CD14-positive monocyte (primary cell): ENCODE measurements at regions not wholly inside any gene's neighbourhood (a gene's known extent, or its start where the extent isn't known, plus 50 kb on each side); places are given as distances from the start of the nearest gene placed in this dataset.

Experiments used
- DNase-seq, 3 donors: peaks; one replicate each; pipeline ENCODE4 v3.0.0-alpha.2; 2011 to 2022
- H2AFZ ChIP-seq: 2 replicates; pipeline ENCODE4 v1.6.0; 2012; ENCODE audit warnings: mild to moderate bottlenecking, low read depth, low read length, inconsistent platforms; ENCODE audit not compliant: insufficient read depth, poor library complexity, severe bottlenecking
- H3K27ac ChIP-seq, 2 donors: 1 replicate in 1 of 2; 2 replicates in 1 of 2; pipeline ENCODE4 v1.5.1; 2012 to 2013; ENCODE audit warnings: low read length in 2 of 2, control low read depth in 1 of 2, inconsistent platforms in 1 of 2, low read depth in 1 of 2, mild to moderate bottlenecking in 1 of 2
- H3K27me3 ChIP-seq, 2 donors: one replicate each; pipeline versions ENCODE4 v1.6.0 to v1.6.1; 2011 to 2013; ENCODE audit warnings: low read length in 2 of 2; ENCODE audit not compliant: control insufficient read depth in 2 of 2, insufficient read depth in 2 of 2
- H3K36me3 ChIP-seq, 2 donors: replicated peaks in 1 of 2; 1 replicate in 1 of 2; 2 replicates in 1 of 2; pipeline versions ENCODE4 v1.5.1 to v1.6.1; 2012 to 2013; ENCODE audit warnings: low read length in 2 of 2, control low read depth in 1 of 2, inconsistent platforms in 1 of 2, mild to moderate bottlenecking in 1 of 2; ENCODE audit not compliant: insufficient read depth in 2 of 2, control insufficient read depth in 1 of 2
- H3K4me1 ChIP-seq, 2 donors: 1 replicate in 1 of 2; 2 replicates in 1 of 2; pipeline versions ENCODE4 v1.5.1 to v1.6.1; 2012 to 2013; ENCODE audit warnings: low read length in 2 of 2, control low read depth in 1 of 2, inconsistent platforms in 1 of 2, mild to moderate bottlenecking in 1 of 2, moderate library complexity in 1 of 2; ENCODE audit not compliant: insufficient read depth in 2 of 2, control insufficient read depth in 1 of 2
- H3K4me2 ChIP-seq: replicated peaks from 2 replicates; pipeline ENCODE3; 2012; ENCODE audit warnings: low read length, moderate library complexity, mild to moderate bottlenecking; ENCODE audit not compliant: poor library complexity, severe bottlenecking; ENCODE audit errors: extremely low read depth
- H3K4me3 ChIP-seq, 3 experiments: fragments of 200-600 bp in 1 of 3; sonication (generic) in 1 of 3; replicated peaks in 1 of 3; 1 replicate in 2 of 3; 2 replicates in 1 of 3; pipeline ENCODE4 v1.5.1; 2011 to 2013; ENCODE audit warnings: low read length in 3 of 3, mild to moderate bottlenecking in 3 of 3, control low read depth in 2 of 3, low read depth in 2 of 3, inconsistent platforms in 1 of 3, moderate library complexity in 1 of 3
- H3K79me2 ChIP-seq: 2 replicates; pipeline ENCODE4 v1.6.0; 2012; ENCODE audit warnings: mild to moderate bottlenecking, control low read depth, inconsistent platforms, low read length, moderate library complexity; ENCODE audit not compliant: insufficient read depth
- H3K9ac ChIP-seq: 2 replicates; pipeline ENCODE4 v1.6.0; 2017; ENCODE audit warnings: low read length, mild to moderate bottlenecking; ENCODE audit not compliant: insufficient read depth, poor library complexity, severe bottlenecking
- H3K9me3 ChIP-seq, 2 donors: replicated peaks in 1 of 2; 1 replicate in 1 of 2; 2 replicates in 1 of 2; pipeline versions ENCODE4 v1.5.1 to v1.6.1; 2012 to 2013; ENCODE audit warnings: low read length in 2 of 2, control low read depth in 1 of 2; ENCODE audit not compliant: control insufficient read depth in 1 of 2, insufficient read depth in 1 of 2
- H4K20me1 ChIP-seq: 2 replicates; pipeline ENCODE4 v1.6.0; 2012; ENCODE audit warnings: mild to moderate bottlenecking, low read length, control low read depth, moderate library complexity; ENCODE audit not compliant: insufficient read depth
- H3K27ac Mint-ChIP-seq, 7 donors: one replicate each; pipeline ENCODE4 v1.8.0; 2020; ENCODE audit warnings: mild to moderate bottlenecking in 7 of 7, mixed read lengths in 7 of 7, moderate library complexity in 6 of 7, inconsistent platforms in 2 of 7
- H3K27me3 Mint-ChIP-seq, 3 donors: one replicate each; pipeline ENCODE4 v1.8.0; 2021 to 2022; ENCODE audit warnings: low read depth in 3 of 3, mild to moderate bottlenecking in 3 of 3, mixed read lengths in 3 of 3, moderate library complexity in 3 of 3, inconsistent platforms in 1 of 3
- H3K36me3 Mint-ChIP-seq, 2 donors: one replicate each; pipeline ENCODE4 v1.8.0; 2020; ENCODE audit warnings: mixed read lengths in 2 of 2, inconsistent platforms in 1 of 2, mild to moderate bottlenecking in 1 of 2
- H3K4me1 Mint-ChIP-seq: one replicate; pipeline ENCODE4 v1.8.0; 2020; ENCODE audit warnings: mild to moderate bottlenecking, mixed read lengths
- H3K4me3 Mint-ChIP-seq, 2 donors: one replicate each; pipeline ENCODE4 v1.8.0; 2020; ENCODE audit warnings: mild to moderate bottlenecking in 2 of 2, mixed read lengths in 2 of 2, moderate library complexity in 1 of 2
- H3K9me3 Mint-ChIP-seq, 7 donors: one replicate each; pipeline ENCODE4 v1.8.0; 2020 to 2022; ENCODE audit warnings: mixed read lengths in 7 of 7, mild to moderate bottlenecking in 6 of 7, moderate library complexity in 6 of 7, inconsistent platforms in 2 of 7
- WGBS: methylation state at CpG from one replicate; pipeline ENCODE4 v1.1.5; 2013; ENCODE audit warnings: missing lambda C conversion rate; ENCODE audit not compliant: insufficient coverage; 5-methylcytosine and 5-hydroxymethylcytosine counted together
- intact Hi-C, 2 donors: fragments of 100-400 bp; cut with micrococcal nuclease; formaldehyde crosslinking; loops; one replicate each; pipeline versions ENCODE4 v1.15.0 to v1.15.1; 2023
- TF ChIP-seq, protein P1 (sequence below): fragments of 200-600 bp; IDR thresholded peaks from one replicate; pipeline ENCODE4 v1.8.0; 2022; ENCODE audit warnings: antibody characterized with exemption, mild to moderate bottlenecking

DNA sequence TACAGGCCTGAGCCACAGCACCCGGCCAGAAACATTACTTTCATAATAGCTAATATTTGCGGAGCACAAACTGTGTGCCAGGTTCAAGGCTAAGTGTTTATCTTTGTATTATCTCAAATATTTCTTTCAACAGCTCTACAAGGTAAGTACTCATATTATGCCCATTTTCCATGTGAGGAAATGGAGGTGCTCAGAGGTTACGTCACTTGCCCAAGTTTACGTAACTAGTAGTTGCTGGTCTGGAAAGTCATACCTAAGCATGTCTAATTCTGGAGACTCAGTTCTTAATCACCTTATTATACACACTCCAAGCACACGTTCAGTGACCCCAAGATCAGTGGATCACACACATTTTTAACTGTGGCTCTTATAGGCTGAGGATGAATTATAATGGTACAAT lies 177.5 kb downstream of the OXSM start:
- intact Hi-C loops: no loop called here
- Histone ChIP-seq H2AFZ (no peak overlapping the region), H3K27ac (no peak overlapping the region), H3K27me3 (no peaks in the 10 kb centered on the region), H3K4me1 (no peaks in the 10 kb centered on the region), H3K36me3 (no peaks in the 10 kb centered on the region), H4K20me1 (no peaks in the 10 kb centered on the region), H3K4me2 (no peak overlapping the region), H3K9ac (no peak overlapping the region), H3K9me3 (peaks cover 0 to 4% of the 10 kb centered on the region in 2 donors), H3K79me2 (no peaks in the 10 kb centered on the region), H3K4me3 (no peak overlapping the region)
- Mint-ChIP-seq H3K4me3 (no peak overlapping the region), H3K27me3 (no peaks in the 10 kb centered on the region), H3K36me3 (no peaks in the 10 kb centered on the region), H3K27ac (no peak overlapping the region), H3K4me1 (no peaks in the 10 kb centered on the region), H3K9me3 (peaks cover 0 to 5% (median 2%) of the 10 kb centered on the region in 7 donors)
- no CpG with 5 or more reads among the region's 5 CpGs for WGBS
- DNase-seq: no peak
- TF ChIP-seq, protein P1, sequence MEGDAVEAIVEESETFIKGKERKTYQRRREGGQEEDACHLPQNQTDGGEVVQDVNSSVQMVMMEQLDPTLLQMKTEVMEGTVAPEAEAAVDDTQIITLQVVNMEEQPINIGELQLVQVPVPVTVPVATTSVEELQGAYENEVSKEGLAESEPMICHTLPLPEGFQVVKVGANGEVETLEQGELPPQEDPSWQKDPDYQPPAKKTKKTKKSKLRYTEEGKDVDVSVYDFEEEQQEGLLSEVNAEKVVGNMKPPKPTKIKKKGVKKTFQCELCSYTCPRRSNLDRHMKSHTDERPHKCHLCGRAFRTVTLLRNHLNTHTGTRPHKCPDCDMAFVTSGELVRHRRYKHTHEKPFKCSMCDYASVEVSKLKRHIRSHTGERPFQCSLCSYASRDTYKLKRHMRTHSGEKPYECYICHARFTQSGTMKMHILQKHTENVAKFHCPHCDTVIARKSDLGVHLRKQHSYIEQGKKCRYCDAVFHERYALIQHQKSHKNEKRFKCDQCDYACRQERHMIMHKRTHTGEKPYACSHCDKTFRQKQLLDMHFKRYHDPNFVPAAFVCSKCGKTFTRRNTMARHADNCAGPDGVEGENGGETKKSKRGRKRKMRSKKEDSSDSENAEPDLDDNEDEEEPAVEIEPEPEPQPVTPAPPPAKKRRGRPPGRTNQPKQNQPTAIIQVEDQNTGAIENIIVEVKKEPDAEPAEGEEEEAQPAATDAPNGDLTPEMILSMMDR: no peak

DNA sequence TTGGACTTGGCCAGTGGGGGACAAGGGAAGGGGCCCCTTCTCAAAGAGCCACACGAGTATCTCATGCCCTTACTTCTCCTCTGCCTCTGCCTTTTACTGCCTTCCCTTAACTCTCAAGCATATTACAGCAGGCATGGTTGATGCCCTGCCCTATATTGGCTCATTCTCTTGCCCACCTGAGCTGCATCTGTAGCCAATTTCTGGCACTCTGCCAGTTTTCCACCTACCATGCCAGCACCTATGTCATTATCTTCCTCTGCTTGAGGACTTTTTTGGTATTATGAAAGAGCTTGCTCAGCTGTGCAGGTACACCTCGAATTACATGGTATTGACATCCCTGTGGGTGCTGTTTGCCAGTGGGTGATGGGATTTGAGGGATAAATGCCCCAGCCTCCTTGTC lies 181.8 kb downstream of the OXSM start:
- Mint-ChIP-seq H3K27me3 (no peaks in the 10 kb centered on the region), H3K4me3 (no peak overlapping the region), H3K4me1 (no peaks in the 10 kb centered on the region), H3K9me3 (peaks cover 1 to 9% (median 2%) of the 10 kb centered on the region in 7 donors), H3K36me3 (no peaks in the 10 kb centered on the region), H3K27ac (no peak overlapping the region)
- Histone ChIP-seq H3K79me2 (no peaks in the 10 kb centered on the region), H3K4me2 (no peak overlapping the region), H3K27ac (no peak overlapping the region), H3K36me3 (no peaks in the 10 kb centered on the region), H3K4me3 (no peak overlapping the region), H3K9ac (no peak overlapping the region), H3K9me3 (peaks cover 3 to 9% of the 10 kb centered on the region in 2 donors), H4K20me1 (no peaks in the 10 kb centered on the region), H3K4me1 (no peaks in the 10 kb centered on the region), H2AFZ (no peak overlapping the region), H3K27me3 (no peaks in the 10 kb centered on the region)
- TF ChIP-seq, protein P1: no peak
- no peak for DNase-seq
- no CpG with 5 or more reads among the region's 2 CpGs for WGBS
- intact Hi-C loops: no loop called here
